Heart right ventricle (tissue), 16 donors: ENCODE measurements at regions not wholly inside any gene's neighbourhood (a gene's known extent, or its start where the extent isn't known, plus 50 kb on each side); places are given as distances from the start of the nearest gene placed in this dataset.

Source experiments
- ATAC-seq, 8 donors: fragments of 200-7000 bp; cut with Tn5 transposase; one replicate each; pipeline ENCODE4 v1.9.1; 2020; ENCODE audit warnings: mild to moderate bottlenecking in 8 of 8, moderate library complexity in 8 of 8, moderate number of reproducible peaks in 1 of 8
- DNase-seq, 2 donors: peaks; one replicate each; pipeline ENCODE4 v3.0.0-alpha.2; 2020
- H3K27ac ChIP-seq, 10 donors: fragments of 200-600 bp; sonication (generic) in 2 of 10; one replicate each; pipeline versions ENCODE4 v1.5.0 to v1.8.0; 2020 to 2022; ENCODE audit warnings: mild to moderate bottlenecking in 3 of 10
- H3K27me3 ChIP-seq, 7 donors: fragments of 200-600 bp; one replicate each; pipeline ENCODE4 v1.8.0; 2021 to 2022; ENCODE audit warnings: mild to moderate bottlenecking in 2 of 7
- H3K36me3 ChIP-seq, 9 donors: fragments of 200-600 bp; sonication (generic) in 1 of 9; one replicate each; pipeline versions ENCODE4 v1.5.0 to v1.8.0; 2020 to 2022; ENCODE audit warnings: mild to moderate bottlenecking in 2 of 9
- H3K4me1 ChIP-seq, 9 donors: fragments of 200-600 bp; sonication (generic) in 1 of 9; one replicate each; pipeline versions ENCODE4 v1.5.0 to v1.8.0; 2020 to 2022; ENCODE audit warnings: mild to moderate bottlenecking in 4 of 9
- H3K4me3 ChIP-seq, 10 donors: fragments of 200-600 bp; sonication (generic) in 2 of 10; one replicate each; pipeline versions ENCODE4 v1.5.0 to v1.8.0; 2020 to 2022; ENCODE audit warnings: mild to moderate bottlenecking in 7 of 10, moderate library complexity in 2 of 10
- H3K9me3 ChIP-seq, 11 donors: fragments of 200-600 bp in 10 of 11; sonication (generic) in 2 of 11; one replicate each; pipeline versions ENCODE4 v1.5.0 to v1.8.0; 2013 to 2022; ENCODE audit warnings: mild to moderate bottlenecking in 2 of 11, control low read depth in 1 of 11, moderate library complexity in 1 of 11
- WGBS, 2 donors: extraction: QIAGEN DNeasy Blood & Tissue Kit; methylation state at CpG; one replicate each; pipeline ENCODE4 v1.1.7; 2013; ENCODE audit warnings: inconsistent platforms in 1 of 2; 5-methylcytosine and 5-hydroxymethylcytosine counted together
- intact Hi-C, 10 donors: fragments of 100-400 bp; cut with DNase I; formaldehyde crosslinking; loops; one replicate each; pipeline versions ENCODE4 v1.11.1 to v1.14.2; 2022
- TF ChIP-seq, protein P1 (sequence below), 9 donors: fragments of 200-600 bp; sonication (generic) in 2 of 9; IDR thresholded peaks; one replicate each; pipeline versions ENCODE4 v1.5.0 to v1.8.0; 2021 to 2022; ENCODE audit warnings: antibody characterized with exemption in 9 of 9, mild to moderate bottlenecking in 5 of 9, moderate library complexity in 1 of 9
- donor health status: Arrhythmogenic right ventricular cardiomyopathy.
- donor health status: ischemic (EF 13 %, LVEDD 7.1; RV severe dilation, severe dysfunction).
- donor health status: healthy with polysubstance abuse.
- donor health status: DM: no; HTN: yes; CAD: no.
- donor health status: DM: no; HTN: no; CAD: no.
- donor health status: ischemic (EF 25% LVEDD 6.9; RV normal size, moderate dysfunction).
- donor health status: ischemic (EF 25% LVEDD 5.7; RV mildly dilated, moderate dysfunction).
- donor health status: healthy.
- donor health status: DM: yes; HTN: yes; CAD: no.
- donor health status: Ischemic cardiomyopathy.
- donor health status: ischemic (EF 35%, LVEDD 5.7; RV mildly dilated, moderate dysfunction).
- donor health status: nonischemic (EF 11% LVEDD 7.7; RV severe dilation, severe dysfunction).
- donor health status: DM: yes; HTN: yes; CAD: no.
- donor health status: PGD.
- donor health status: ischemic (EF 29% LVEDD 5.4; RV normal size, mild dysfunction).
- donor health status: nonischemic (EF 23%, LVEDD 6.1; RV moderate dilation, normal function).

DNA sequence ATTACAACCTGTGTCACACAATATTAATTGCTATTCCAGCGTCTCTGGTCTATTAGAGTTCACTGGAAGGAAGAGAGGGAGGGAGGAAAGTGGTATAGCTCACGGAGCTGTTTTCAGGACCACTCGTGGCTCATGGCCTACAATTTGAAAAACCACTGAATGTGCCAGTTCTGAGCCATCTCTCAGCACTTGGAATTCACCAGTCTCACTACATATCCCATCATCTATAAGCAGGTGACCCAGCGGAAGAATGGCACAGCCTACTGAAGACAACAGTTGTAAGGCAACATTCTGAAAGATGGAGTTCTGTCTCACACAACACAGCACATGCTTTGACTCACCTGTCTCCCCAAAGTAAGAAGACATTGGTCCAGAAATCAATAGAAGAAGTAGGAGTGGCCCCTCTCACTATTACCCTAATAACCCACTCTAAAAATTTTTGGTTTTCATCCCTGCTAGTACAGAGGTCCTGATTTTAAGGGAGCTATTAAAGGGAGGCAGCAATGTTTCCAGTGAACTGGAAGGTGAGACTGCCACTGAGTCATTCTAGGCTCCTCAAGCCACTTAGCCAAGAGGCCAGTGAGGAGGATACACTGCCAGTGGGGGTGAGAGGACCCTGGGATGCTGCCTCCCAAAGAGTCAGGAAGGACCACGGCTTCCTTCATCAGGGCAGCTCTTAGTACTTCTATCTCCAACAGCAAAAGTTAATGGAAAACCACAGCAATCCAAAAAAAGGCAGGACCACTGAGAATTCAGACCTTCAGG lies 50.0 kb upstream of the DOCK9 start:
- TF ChIP-seq, protein P1, sequence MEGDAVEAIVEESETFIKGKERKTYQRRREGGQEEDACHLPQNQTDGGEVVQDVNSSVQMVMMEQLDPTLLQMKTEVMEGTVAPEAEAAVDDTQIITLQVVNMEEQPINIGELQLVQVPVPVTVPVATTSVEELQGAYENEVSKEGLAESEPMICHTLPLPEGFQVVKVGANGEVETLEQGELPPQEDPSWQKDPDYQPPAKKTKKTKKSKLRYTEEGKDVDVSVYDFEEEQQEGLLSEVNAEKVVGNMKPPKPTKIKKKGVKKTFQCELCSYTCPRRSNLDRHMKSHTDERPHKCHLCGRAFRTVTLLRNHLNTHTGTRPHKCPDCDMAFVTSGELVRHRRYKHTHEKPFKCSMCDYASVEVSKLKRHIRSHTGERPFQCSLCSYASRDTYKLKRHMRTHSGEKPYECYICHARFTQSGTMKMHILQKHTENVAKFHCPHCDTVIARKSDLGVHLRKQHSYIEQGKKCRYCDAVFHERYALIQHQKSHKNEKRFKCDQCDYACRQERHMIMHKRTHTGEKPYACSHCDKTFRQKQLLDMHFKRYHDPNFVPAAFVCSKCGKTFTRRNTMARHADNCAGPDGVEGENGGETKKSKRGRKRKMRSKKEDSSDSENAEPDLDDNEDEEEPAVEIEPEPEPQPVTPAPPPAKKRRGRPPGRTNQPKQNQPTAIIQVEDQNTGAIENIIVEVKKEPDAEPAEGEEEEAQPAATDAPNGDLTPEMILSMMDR (IDR thresholded peaks at IDR 0.05) = no peak
- Histone ChIP-seq H3K27ac (no peak overlapping the region), H3K9me3 (peaks cover 0 to 8% (median 0%) of the 10 kb centered on the region in 11 donors), H3K36me3 (no peaks in the 10 kb centered on the region), H3K4me3 (no peak overlapping the region), H3K27me3 (peaks cover 0 to 63% (median 0%) of the 10 kb centered on the region in 7 donors), H3K4me1 (peaks cover 0 to 41% (median 3%) of the 10 kb centered on the region in 9 donors)
- DNase-seq (no peak), ATAC-seq (no peak)
- WGBS, 2 donors = 79 to 82% methylated on average over 5 of the region's 5 CpGs
- intact Hi-C loops = loop anchor here in 1 of 10 donors (10.0 kb wide), 1 partner anchor 143 kb away; no protein-coding TSS in a partner anchor

DNA sequence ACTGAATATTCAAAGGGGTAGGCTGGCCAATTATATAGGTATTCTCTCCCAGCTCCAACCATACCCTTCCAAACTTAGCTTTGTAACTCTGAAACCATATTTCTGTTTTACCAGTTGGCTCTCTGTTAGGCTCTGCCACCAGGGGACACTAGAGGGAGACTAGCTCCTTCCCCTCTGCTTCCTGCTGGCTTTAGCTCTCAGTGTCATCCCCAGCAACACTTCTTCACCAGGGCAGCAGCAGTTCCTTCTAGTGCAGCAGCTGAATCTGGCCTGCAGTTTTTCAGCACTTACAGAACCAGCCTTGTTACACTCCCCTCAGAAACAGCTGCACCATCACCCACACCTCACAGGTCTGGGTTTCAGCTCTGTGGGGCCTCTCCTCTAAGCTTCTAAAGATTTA lies 51.0 kb upstream of the DOCK9 start:
- Histone ChIP-seq H3K9me3 (peaks cover 0 to 8% (median 0%) of the 10 kb centered on the region in 11 donors), H3K36me3 (no peaks in the 10 kb centered on the region), H3K4me1 (peaks cover 0 to 36% (median 8%) of the 10 kb centered on the region in 9 donors), H3K27ac (no peak overlapping the region), H3K27me3 (peaks cover 0 to 64% (median 0%) of the 10 kb centered on the region in 7 donors), H3K4me3 (no peak overlapping the region)
- no peak for DNase-seq
- ATAC-seq = no peak
- intact Hi-C loops = loop anchor here in 1 of 10 donors (10.0 kb wide), 1 partner anchor 144 kb away; no protein-coding TSS in a partner anchor
- TF ChIP-seq, protein P1 (IDR thresholded peaks at IDR 0.05) = peak in 3 of 9 donors; percentile 11 to 33 (median 24)

DNA sequence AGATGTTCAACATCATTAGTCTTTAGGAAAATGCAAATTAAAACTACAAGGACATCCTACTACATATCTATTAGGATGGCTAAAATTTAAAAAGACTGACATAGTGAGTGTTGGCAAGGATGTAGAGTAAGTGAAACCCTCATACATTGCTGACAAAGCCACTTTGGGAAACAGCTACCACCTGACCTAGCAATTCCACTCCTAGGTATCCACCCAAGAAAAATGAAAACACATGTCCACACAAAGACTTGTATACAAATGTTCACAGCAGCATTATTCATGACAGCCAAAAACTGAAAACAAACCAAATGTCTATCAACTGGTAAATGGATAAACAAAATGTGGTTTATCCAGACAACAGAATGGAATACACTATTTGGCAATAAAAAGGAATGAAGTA lies 51.7 kb upstream of the DOCK9 start:
- TF ChIP-seq, protein P1 (IDR thresholded peaks at IDR 0.05) = no peak
- intact Hi-C loops = loop anchor here in 1 of 10 donors (10.0 kb wide), 1 partner anchor 145 kb away; no protein-coding TSS in a partner anchor
- DNase-seq (no peak), ATAC-seq (no peak)
- H3K9me3 ChIP-seq = peaks cover 0 to 8% (median 0%) of the 10 kb centered on the region in 11 donors
- H3K27me3 ChIP-seq = peaks cover 0 to 69% (median 0%) of the 10 kb centered on the region in 7 donors
- no peak overlapping the region for H3K4me3 ChIP-seq
- H3K4me1 ChIP-seq = peaks cover 0 to 35% (median 10%) of the 10 kb centered on the region in 9 donors
- no peak overlapping the region for H3K27ac ChIP-seq
- no peaks in the 10 kb centered on the region for H3K36me3 ChIP-seq

DNA sequence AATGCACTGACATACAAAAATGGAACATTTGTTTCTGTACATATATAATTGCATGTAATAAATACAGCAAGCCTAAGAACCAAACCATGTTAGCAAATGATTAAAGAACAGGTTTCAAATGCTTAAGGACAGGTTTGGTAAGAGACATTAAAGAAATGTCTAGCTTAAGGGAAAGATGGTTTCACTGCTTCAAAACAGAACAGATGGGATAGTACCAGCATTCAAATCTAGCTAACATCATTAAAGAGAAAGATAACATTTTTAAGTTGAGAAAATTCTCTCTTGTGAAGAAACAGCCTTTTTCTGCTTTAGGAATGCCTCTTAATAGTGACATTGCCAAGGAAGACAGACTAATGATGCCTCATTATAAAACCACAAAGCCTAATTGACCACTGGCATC lies 52.5 kb upstream of the DOCK9 start:
- H3K4me1 ChIP-seq = peaks cover 0 to 34% (median 10%) of the 10 kb centered on the region in 9 donors
- H3K27ac ChIP-seq = no peak overlapping the region
- DNase-seq (no peak), ATAC-seq (no peak)
- H3K4me3 ChIP-seq = no peak overlapping the region
- TF ChIP-seq, protein P1 (IDR thresholded peaks at IDR 0.05) = no peak
- peaks cover 0 to 10% (median 0%) of the 10 kb centered on the region in 11 donors for H3K9me3 ChIP-seq
- H3K27me3 ChIP-seq = peaks cover 0 to 72% (median 0%) of the 10 kb centered on the region in 7 donors
- intact Hi-C loops = loop anchor here in 7 of 10 donors (1.0 to 10.0 kb wide), 7 partner anchors 22 to 188 kb away; partner anchors contain the start of gene DOCK9 (in 4 of the 7)
- peaks cover 0 to 3% (median 0%) of the 10 kb centered on the region in 9 donors for H3K36me3 ChIP-seq
